D721Med (cell line): ENCODE measurements at regions not wholly inside any gene's neighbourhood (a gene's known extent, or its start where the extent isn't known, plus 50 kb on each side); places are given as distances from the start of the nearest gene placed in this dataset.

Source experiments
- DNase-seq: peaks from one replicate; pipeline ENCODE4 v3.0.0; 2011; ENCODE audit warnings: low spot score; ENCODE audit not compliant: insufficient read length
- FAIRE-seq: peaks from 2 replicates; lab custom pipeline; 2011; peaks lifted over from hg19 to GRCh38; lab: Jason Lieb, UNC
- TF ChIP-seq, protein P1 (sequence below): IDR thresholded peaks from 2 replicates; pipeline ENCODE4 v1.5.1; 2012; ENCODE audit warnings: mild to moderate bottlenecking, control low read depth; ENCODE audit not compliant: insufficient read depth; ENCODE audit errors: missing control alignments

DNA sequence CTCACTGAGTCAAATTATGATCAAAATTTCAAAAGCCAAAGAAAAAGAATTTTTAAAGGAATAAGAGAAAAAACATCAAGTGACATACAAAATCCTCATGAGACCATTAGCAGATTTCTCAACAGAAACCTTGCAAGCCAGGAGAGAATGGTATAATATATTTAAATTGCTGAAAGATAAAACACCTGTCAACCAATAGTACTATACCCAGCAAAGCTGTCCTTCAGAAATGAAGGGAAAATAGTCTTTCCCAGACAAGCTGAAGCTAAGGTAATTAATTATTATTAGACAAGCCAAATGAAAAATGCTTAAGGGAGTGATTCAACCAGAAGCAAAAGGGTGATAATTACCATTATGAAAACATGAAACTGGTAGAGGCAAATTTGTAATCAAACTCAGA lies 104.2 kb upstream of the TET2 start:
- DNase-seq (no peak), FAIRE-seq (no peak)
- TF ChIP-seq, protein P1, sequence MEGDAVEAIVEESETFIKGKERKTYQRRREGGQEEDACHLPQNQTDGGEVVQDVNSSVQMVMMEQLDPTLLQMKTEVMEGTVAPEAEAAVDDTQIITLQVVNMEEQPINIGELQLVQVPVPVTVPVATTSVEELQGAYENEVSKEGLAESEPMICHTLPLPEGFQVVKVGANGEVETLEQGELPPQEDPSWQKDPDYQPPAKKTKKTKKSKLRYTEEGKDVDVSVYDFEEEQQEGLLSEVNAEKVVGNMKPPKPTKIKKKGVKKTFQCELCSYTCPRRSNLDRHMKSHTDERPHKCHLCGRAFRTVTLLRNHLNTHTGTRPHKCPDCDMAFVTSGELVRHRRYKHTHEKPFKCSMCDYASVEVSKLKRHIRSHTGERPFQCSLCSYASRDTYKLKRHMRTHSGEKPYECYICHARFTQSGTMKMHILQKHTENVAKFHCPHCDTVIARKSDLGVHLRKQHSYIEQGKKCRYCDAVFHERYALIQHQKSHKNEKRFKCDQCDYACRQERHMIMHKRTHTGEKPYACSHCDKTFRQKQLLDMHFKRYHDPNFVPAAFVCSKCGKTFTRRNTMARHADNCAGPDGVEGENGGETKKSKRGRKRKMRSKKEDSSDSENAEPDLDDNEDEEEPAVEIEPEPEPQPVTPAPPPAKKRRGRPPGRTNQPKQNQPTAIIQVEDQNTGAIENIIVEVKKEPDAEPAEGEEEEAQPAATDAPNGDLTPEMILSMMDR, result no peak

DNA sequence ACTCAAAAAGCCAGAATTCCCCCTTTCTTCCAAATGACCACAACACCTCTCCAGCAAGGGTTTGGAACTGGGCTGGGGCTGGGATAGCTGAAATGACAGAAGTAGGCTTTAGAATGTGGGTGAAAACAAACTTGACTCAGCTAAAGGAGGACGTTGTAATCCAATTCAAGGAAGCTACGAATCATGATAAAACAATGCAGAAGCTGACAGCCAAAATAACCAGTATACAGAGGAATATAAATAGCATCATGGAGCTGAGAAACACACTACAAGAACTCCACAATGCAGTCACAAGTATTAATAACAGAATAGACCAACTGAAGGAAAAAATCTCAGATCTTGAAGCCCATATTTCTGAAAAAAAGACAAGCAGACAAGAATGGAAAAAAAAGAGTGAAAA lies 95.8 kb upstream of the TET2 start:
- FAIRE-seq (no peak), DNase-seq (no peak)
- TF ChIP-seq, protein P1, result no peak

- FAIRE-seq (no peak), DNase-seq (no peak)
- TF ChIP-seq, protein P1, result no peak
These were observed 89.1 kb upstream of the TET2 start for GRCh38 chr4:105057370-105058105.

- FAIRE-seq, result no peak
- TF ChIP-seq, protein P1, result no peak
- DNase-seq, result no peak
These were observed 88.4 kb upstream of the TET2 start for GRCh38 chr4:105058177-105058812.

DNA sequence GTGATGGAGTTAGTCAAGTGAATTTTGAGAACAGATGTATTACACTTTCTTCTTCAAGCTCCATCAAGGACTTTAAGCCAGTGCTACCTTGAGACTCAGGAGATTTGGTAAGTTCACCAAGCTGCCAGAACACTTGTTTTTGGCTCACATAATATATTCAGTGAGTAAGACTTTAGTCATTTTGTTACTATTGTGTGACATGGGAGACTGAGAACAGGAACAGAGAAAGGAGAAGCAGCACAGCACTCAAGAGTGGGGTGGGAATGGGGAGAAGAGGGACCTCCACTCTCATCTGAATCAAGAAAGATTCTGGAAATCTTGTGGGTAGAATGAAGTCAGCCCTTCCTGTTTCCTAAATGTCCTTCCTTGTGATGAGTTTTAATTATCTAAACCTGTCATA lies 87.3 kb upstream of the TET2 start:
- no peak for FAIRE-seq

DNA sequence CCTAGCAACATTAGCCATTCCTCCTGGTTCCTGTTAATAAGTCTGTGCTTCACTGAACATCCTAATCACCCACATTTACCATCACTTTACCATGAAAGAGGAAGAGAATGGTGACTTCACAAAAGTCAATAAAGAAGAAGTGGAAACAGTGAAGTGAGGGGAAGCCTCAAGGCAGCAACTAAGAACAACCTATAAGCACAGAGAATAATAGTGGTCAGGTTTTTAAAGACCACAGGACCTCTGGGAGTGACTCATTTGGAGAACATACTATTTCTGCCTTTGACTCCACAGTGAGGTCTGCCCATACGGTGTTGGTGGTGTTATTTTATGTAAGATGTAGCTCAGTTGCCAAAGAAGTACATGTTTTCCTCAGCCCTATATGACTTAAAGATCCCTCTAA lies 86.0 kb upstream of the TET2 start:
- DNase-seq, result no peak
- TF ChIP-seq, protein P1, result no peak
- FAIRE-seq, result no peak

More for the DNA sequence above, 87.3 kb upstream of the TET2 start:
- no peak for DNase-seq
- TF ChIP-seq, protein P1, result no peak
